Activated T-helper 2 cell treated with anti-CD3 and anti-CD28 coated beads, Interferon-gamma antibody, Interleukin-2, Interleukin-4, amounts not matched to agents 10 μg/mL and 5 μg/mL and 100 μg/mL, durations not matched to agents 14 hours and 24 hours and 36 hours (primary cell): ENCODE measurements at regions not wholly inside any gene's neighbourhood (a gene's known extent, or its start where the extent isn't known, plus 50 kb on each side); places are given as distances from the start of the nearest gene placed in this dataset.

ENCODE experiments used
- DNase-seq: peaks from one replicate; pipeline ENCODE4 v3.0.0; 2021; ENCODE audit warnings: low spot score
- H3K27ac Mint-ChIP-seq: one replicate; pipeline ENCODE4 v1.8.0; 2021; ENCODE audit warnings: mixed read lengths
- H3K27me3 Mint-ChIP-seq: one replicate; pipeline ENCODE4 v1.8.0; 2021; ENCODE audit warnings: low read depth, mixed read lengths
- H3K36me3 Mint-ChIP-seq: one replicate; pipeline ENCODE4 v1.8.0; 2021; ENCODE audit warnings: low read depth, mixed read lengths
- H3K4me1 Mint-ChIP-seq: one replicate; pipeline ENCODE4 v1.8.0; 2021; ENCODE audit warnings: low read depth, mixed read lengths
- H3K4me3 Mint-ChIP-seq: one replicate; pipeline ENCODE4 v1.8.0; 2021; ENCODE audit warnings: low read depth, mild to moderate bottlenecking, moderate library complexity, mixed read lengths
- H3K9me3 Mint-ChIP-seq: one replicate; pipeline ENCODE4 v1.8.0; 2021; ENCODE audit warnings: mixed read lengths
- intact Hi-C: fragments of 100-400 bp; cut with micrococcal nuclease; formaldehyde crosslinking; loops from one replicate; pipeline ENCODE4 v1.15.1; 2023

DNA sequence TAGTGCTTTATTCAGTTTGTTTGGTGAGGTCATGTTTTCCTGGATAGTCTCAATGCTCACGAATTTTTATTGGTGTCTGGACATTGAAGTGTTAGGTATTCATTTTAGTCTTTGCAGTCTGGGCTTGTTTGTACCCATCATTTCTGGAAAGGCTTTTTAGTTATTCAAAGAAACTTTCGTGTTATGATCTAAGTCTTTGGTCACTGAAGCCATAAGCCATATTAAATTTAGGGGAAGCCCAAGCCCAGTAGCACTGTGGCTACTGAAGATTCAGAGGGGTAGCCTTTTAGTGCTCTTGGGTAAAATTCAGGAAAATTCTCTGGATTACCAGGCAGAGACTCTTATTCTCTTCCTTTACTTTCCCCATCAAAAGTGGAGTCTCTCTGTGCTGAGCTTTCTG, 56.2 kb upstream of the PEX5L start:
- Mint-ChIP-seq H3K4me3 (no peak overlapping the region), H3K27ac (no peak overlapping the region), H3K9me3 (no peaks in the 10 kb centered on the region), H3K36me3 (no peaks in the 10 kb centered on the region), H3K4me1 (no peaks in the 10 kb centered on the region), H3K27me3 (no peaks in the 10 kb centered on the region)
- intact Hi-C loops, result no loop called here
- DNase-seq, result no peak

DNA sequence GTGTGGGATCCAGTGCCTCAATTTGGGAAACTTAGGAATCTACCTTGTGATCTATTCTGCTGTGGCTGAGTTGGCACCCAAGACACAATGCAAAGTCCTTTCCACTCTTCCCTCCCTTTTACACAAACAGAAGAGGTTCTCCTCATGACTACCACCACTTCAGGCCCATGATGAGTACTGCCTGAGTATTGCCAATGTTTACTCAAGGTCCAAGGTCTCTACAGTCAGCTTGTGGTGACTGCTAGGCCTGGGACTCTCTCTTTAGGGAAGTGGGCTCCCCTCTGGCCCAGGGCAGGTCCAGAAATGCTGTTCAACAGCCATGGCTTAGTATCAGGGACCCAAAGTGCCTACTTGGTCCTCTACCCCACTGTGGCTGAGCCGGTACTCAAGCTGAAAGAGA, 56.8 kb upstream of the PEX5L start:
- Mint-ChIP-seq H3K36me3 (no peaks in the 10 kb centered on the region), H3K27ac (no peak overlapping the region), H3K9me3 (no peaks in the 10 kb centered on the region), H3K27me3 (no peaks in the 10 kb centered on the region), H3K4me1 (no peaks in the 10 kb centered on the region), H3K4me3 (no peak overlapping the region)
- intact Hi-C loops, result no loop called here
- no peak for DNase-seq

DNA sequence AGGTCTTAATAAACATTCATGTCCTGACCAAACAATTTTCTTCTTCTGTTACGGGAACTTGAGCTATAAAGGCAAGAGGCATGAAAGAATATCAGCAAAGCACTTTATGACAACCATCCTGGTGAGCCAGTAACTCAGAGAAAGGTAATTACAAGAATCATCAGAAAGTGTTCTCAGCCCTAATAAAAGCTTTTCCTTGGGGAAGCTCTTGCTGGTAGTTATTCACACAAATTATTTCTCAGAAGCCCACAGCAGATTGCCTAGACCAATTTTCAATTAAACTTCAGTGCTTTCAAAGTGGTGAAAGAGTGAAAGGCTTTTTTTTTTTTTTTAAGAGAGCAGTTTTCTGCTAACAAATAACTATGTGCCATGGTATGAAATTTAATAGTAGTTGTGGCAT, 60.9 kb upstream of the PEX5L start:
- Mint-ChIP-seq H3K27ac (no peak overlapping the region), H3K36me3 (no peaks in the 10 kb centered on the region), H3K9me3 (no peaks in the 10 kb centered on the region), H3K27me3 (no peaks in the 10 kb centered on the region), H3K4me1 (no peaks in the 10 kb centered on the region), H3K4me3 (no peak overlapping the region)
- no peak for DNase-seq
- intact Hi-C loops, result no loop called here

DNA sequence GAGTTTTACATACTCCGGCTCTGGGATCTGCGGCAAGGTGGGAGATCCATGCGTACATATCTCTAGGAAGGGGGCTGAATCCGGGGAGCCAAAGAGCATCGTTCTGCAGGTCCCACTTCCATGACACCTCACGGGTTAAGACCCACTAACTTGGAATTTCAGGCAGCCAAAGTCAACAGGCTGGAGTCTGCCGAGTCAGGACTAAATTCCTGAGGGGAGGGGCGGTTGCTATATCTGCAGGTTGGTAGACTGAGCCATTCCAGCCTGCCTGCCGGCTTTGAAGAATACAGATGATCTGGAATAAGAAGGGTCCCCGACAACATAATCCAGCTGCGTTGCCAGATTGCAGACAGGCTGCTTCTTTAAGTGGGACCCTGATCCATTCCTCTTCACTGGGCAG, 65.4 kb upstream of the PEX5L start:
- Mint-ChIP-seq H3K27ac (no peak overlapping the region), H3K27me3 (no peaks in the 10 kb centered on the region), H3K4me3 (no peak overlapping the region), H3K36me3 (no peaks in the 10 kb centered on the region), H3K9me3 (no peaks in the 10 kb centered on the region), H3K4me1 (no peaks in the 10 kb centered on the region)
- no peak for DNase-seq
- intact Hi-C loops, result no loop called here

DNA sequence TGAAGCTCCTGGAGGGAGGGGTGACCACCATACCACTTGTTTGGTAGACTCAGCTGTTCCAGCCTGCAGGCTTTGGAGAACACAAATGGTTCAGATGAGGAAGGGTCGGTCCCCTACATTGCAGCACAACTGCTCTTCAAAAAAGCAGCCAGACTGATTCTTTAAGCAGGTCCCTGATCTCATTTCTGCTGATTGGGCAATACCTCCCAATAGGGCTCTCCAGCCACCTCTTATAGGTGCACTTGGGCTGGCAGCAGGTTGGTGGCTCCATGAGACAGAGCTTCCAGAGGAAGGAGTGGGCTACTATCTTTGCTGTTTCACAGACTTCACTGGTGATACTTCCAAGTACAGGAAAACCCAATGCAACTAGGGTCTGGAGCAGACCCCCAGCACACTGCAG, 65.9 kb upstream of the PEX5L start:
- Mint-ChIP-seq H3K27ac (no peak overlapping the region), H3K36me3 (no peaks in the 10 kb centered on the region), H3K4me3 (no peak overlapping the region), H3K9me3 (no peaks in the 10 kb centered on the region), H3K27me3 (no peaks in the 10 kb centered on the region), H3K4me1 (no peaks in the 10 kb centered on the region)
- no peak for DNase-seq
- intact Hi-C loops, result no loop called here

DNA sequence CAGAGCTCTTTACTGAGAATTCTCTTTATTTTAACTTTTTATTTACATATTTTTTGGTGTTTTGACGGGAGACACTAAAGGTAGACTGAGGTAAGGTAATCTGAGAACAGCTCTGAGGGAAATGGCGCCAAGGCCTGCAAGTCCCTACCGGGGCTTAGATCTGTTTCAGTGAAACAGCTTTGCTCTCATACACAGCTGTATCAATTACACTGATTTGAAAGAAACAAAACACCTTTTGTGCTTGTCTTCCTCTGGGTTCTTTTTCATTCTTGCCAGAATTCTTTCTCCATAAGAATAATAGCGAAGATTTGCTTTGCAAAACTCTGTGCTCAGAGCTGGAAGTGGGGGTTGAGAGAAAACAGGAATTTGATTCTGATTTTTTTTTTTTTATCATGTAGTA, 79.5 kb upstream of the PEX5L start:
- no peaks in the 10 kb centered on the region for H3K4me1 Mint-ChIP-seq
- intact Hi-C loops, result no loop called here
- H3K27ac Mint-ChIP-seq, result no peak overlapping the region
- DNase-seq, result no peak
- H3K4me3 Mint-ChIP-seq, result no peak overlapping the region
- H3K36me3 Mint-ChIP-seq, result no peaks in the 10 kb centered on the region
- no peaks in the 10 kb centered on the region for H3K9me3 Mint-ChIP-seq
- no peaks in the 10 kb centered on the region for H3K27me3 Mint-ChIP-seq

DNA sequence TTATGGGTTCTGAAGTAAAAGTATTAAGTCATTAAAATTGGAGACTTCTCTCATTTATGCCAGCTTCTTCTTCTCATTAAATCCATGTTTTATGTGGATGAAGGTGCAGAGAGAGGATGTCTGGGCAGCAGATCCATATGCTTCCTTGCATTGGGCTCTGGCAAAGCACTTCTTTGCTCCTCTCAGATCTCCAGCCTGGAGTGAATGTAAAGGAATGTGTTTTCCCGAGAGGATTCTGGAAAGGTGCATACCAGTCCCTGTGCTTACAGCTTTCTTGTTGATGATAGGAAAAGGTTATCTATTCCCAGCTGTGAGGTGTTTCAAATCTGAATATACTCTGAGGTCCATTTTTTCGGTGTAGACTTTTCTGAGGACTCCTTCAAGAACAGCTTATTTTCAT, 79.9 kb upstream of the PEX5L start:
- no peak for DNase-seq

DNA sequence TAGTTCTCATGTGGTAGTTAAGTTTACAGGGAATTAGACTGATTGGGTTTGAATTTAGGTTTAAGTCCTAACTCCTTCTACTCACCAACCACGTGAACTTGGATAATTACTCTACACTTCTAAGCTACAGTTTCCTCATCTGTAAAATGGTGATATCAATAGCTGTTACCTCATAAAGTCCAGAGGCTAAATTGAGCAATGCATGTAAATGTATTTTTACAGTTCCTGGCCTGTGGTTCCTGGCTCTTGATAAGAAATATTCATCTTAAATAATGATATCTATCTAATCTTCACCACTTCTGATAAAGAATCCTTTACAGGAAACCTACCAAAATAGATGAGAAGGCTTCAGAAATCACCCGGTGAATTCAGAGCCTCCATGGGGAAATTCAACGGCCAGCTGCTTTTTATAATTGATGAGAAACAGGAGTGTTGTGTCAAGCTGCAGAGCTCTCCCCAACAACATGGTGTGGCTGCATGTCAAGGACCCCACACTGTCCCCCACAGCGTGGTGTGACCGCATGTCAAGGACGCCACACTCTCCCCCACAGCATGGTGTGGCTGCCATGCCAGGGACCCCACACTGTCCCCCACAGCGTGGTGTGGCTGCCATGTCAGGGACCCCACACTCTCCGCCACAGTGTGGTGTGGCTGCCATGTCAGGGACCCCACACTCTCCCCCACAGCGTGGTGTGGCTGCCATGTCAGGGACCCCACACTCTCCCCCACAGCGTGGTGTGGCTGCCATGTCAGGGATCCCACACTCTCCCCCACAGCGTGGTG, 80.8 kb upstream of the PEX5L start:
- no peak overlapping the region for H3K4me3 Mint-ChIP-seq
- H3K27me3 Mint-ChIP-seq, result no peaks in the 10 kb centered on the region

More for the DNA sequence above, 79.9 kb upstream of the PEX5L start:
- Mint-ChIP-seq H3K27ac (no peak overlapping the region), H3K9me3 (no peaks in the 10 kb centered on the region), H3K27me3 (no peaks in the 10 kb centered on the region), H3K4me1 (no peaks in the 10 kb centered on the region), H3K36me3 (no peaks in the 10 kb centered on the region), H3K4me3 (no peak overlapping the region)
- intact Hi-C loops, result no loop called here

DNA sequence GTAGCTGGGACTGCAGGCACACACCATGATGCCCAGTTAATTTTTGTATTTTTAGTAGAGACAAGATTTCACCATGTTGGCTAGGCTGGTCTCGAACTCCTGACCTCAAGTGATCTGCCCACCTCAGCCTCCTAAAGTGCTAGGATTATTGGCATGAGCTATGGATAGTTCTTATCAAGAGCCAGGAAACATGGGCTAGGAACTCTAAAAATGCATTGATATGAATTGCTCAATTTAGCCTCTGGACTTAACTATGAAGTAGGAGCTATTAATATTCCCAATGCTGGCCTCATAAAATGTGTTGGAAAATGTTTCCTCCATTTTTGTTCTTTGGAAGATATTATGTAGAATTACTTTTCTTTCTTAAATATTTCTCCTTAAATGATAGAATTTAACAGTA, 82.8 kb upstream of the PEX5L start:
- no peak overlapping the region for H3K4me3 Mint-ChIP-seq
- no peaks in the 10 kb centered on the region for H3K27me3 Mint-ChIP-seq
- no peak for DNase-seq
- no peaks in the 10 kb centered on the region for H3K4me1 Mint-ChIP-seq
- no peaks in the 10 kb centered on the region for H3K36me3 Mint-ChIP-seq
- no peak overlapping the region for H3K27ac Mint-ChIP-seq
- intact Hi-C loops, result no loop called here
- H3K9me3 Mint-ChIP-seq, result no peaks in the 10 kb centered on the region

More for the DNA sequence above, 80.8 kb upstream of the PEX5L start:
- Mint-ChIP-seq H3K9me3 (no peaks in the 10 kb centered on the region), H3K27ac (no peak overlapping the region), H3K4me1 (no peaks in the 10 kb centered on the region), H3K36me3 (no peaks in the 10 kb centered on the region)
- intact Hi-C loops, result no loop called here
- DNase-seq, result no peak

DNA sequence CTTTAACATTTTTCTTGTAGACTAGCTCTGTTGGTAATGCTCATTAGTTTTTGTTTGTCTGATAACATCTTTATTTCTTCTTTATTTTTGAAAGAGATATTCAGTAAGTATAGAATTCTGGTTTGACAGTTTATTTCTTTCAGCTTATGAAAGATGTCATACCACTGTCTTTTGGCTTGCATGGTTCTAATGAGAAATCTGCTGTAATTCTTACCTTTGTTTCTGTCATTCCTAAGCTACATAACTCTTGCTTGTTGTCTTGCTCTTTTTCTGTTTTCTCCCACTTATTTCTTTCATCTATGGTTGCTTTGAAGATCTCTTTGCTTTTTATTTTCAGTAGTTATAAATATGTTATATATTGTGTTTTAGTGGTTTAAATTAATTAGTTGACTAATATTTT, 87.2 kb upstream of the PEX5L start:
- intact Hi-C loops, result no loop called here
- Mint-ChIP-seq H3K27me3 (no peaks in the 10 kb centered on the region), H3K9me3 (peaks cover 3% of the 10 kb centered on the region), H3K36me3 (no peaks in the 10 kb centered on the region), H3K4me1 (no peaks in the 10 kb centered on the region), H3K4me3 (no peak overlapping the region), H3K27ac (no peak overlapping the region)
- DNase-seq, result no peak

DNA sequence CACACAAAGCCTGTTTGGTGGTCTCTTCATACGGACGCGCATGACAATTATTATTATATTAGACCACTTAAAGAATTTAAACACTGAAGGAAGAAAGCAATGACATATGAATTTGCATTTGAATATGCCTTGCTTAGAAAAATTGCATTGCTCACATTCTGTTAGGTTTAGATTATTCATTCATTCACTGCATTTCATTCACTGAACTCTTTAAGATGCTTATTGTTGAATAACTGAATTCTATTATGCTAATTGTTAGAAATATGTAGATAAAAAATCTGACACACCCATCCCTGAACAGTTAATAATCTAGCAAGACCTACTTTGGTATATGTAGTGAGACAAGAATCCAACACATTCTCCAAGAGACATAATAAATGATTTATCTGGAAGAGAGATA, 94.4 kb upstream of the PEX5L start:
- Mint-ChIP-seq H3K27ac (no peak overlapping the region), H3K36me3 (no peaks in the 10 kb centered on the region), H3K4me1 (no peaks in the 10 kb centered on the region), H3K9me3 (peaks cover 3% of the 10 kb centered on the region), H3K27me3 (no peaks in the 10 kb centered on the region), H3K4me3 (no peak overlapping the region)
- no peak for DNase-seq
- intact Hi-C loops, result no loop called here

DNA sequence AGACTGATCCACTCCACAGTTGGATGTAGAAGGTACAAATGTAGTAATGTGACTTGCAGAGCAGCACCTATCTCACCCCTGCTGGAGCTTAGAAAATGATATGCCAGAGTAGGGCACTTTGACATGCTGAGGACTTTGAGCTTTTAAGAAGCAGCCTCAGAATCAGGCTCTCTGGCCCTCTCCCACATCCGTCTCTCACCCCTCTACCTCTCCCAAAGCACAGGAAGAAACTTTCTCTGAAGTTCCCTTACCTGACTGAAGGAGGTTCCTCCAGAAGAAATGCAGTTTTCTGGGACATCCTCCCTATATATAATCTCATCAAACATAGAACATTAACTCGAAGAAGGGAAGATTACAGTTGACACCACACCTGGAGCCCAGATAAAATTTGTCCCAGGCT, 98.4 kb upstream of the PEX5L start:
- Mint-ChIP-seq H3K27ac (no peak overlapping the region), H3K36me3 (no peaks in the 10 kb centered on the region), H3K27me3 (no peaks in the 10 kb centered on the region), H3K4me1 (no peaks in the 10 kb centered on the region), H3K4me3 (no peak overlapping the region), H3K9me3 (no peaks in the 10 kb centered on the region)
- DNase-seq, result no peak
- intact Hi-C loops, result no loop called here

DNA sequence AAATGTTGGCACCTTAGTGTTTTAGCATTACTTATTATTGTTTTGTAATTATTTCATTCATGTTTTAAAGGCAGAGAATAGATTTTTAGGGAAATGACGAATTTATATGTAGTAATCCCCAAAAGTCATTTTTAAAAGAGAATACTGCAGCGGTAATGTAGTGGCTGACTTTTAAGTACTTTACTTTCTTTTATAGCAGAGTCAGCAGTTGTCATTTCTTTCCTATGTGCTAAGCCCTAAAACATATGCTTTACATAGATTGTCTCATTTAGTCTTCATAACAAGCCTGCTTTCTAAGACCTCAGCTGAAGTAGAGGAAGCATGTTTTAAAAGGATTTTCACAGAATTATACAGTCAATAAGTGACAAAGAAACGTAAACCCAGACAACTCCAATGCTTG, 102.1 kb upstream of the PEX5L start:
- Mint-ChIP-seq H3K9me3 (no peaks in the 10 kb centered on the region), H3K27me3 (no peaks in the 10 kb centered on the region), H3K36me3 (no peaks in the 10 kb centered on the region), H3K4me1 (no peaks in the 10 kb centered on the region), H3K4me3 (no peak overlapping the region), H3K27ac (no peak overlapping the region)
- intact Hi-C loops, result no loop called here
- DNase-seq, result no peak

DNA sequence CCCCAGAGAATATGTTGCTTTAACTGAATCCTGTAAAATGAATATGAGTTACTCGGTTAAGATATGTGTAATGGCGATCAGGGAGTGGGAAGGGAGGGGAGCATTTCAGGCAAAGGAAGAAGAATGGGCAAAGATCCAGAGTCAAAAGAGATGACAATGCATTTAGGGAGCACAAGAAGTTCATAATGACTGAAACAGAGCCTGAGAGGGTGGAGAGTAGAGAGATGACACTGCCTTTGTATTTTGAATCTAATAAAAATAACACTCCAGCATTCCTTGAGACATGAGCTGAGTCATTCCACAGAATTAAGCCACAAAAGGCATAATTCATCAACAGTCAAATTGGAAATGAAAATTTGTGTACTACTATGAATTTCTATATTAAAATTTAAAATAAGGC, 105.3 kb upstream of the PEX5L start:
- H3K27me3 Mint-ChIP-seq, result no peaks in the 10 kb centered on the region
- DNase-seq, result no peak
- H3K36me3 Mint-ChIP-seq, result no peaks in the 10 kb centered on the region
- H3K27ac Mint-ChIP-seq, result no peak overlapping the region
- no peaks in the 10 kb centered on the region for H3K9me3 Mint-ChIP-seq
- H3K4me1 Mint-ChIP-seq, result no peaks in the 10 kb centered on the region
- intact Hi-C loops, result no loop called here
- H3K4me3 Mint-ChIP-seq, result no peak overlapping the region
